Psoas muscle (tissue), 7 donors: ENCODE measurements at regions not wholly inside any gene's neighbourhood (a gene's known extent, or its start where the extent isn't known, plus 50 kb on each side); places are given as distances from the start of the nearest gene placed in this dataset.

Experiments used
- ATAC-seq, 4 donors: fragments of 200-7000 bp; cut with Tn5 transposase; one replicate each; pipeline ENCODE4 v1.9.1; 2020; ENCODE audit warnings: moderate library complexity in 3 of 4, mild to moderate bottlenecking in 2 of 4
- DNase-seq, 2 donors: peaks; one replicate each; pipeline ENCODE4 v3.0.0-alpha.2; 2020
- H3K27ac ChIP-seq: fragments of 200-600 bp; one replicate; pipeline ENCODE4 v1.8.0; 2022
- H3K27me3 ChIP-seq, 3 donors: fragments of 200-600 bp in 1 of 3; one replicate each; pipeline versions ENCODE4 v1.6.1 to v1.8.0; 2013 to 2022; ENCODE audit warnings: low read length in 2 of 3, mild to moderate bottlenecking in 2 of 3, moderate library complexity in 1 of 3; ENCODE audit not compliant: insufficient read depth in 3 of 3
- H3K36me3 ChIP-seq, 2 donors: fragments of 200-600 bp in 1 of 2; one replicate each; pipeline versions ENCODE4 v1.6.1 to v1.8.0; 2013 to 2022; ENCODE audit warnings: low read depth in 1 of 2, mild to moderate bottlenecking in 1 of 2, moderate library complexity in 1 of 2; ENCODE audit not compliant: insufficient read depth in 1 of 2
- H3K4me1 ChIP-seq: fragments of 200-600 bp; one replicate; pipeline ENCODE4 v1.8.0; 2022
- H3K4me3 ChIP-seq: fragments of 200-600 bp; one replicate; pipeline ENCODE4 v1.8.0; 2022; ENCODE audit warnings: mild to moderate bottlenecking
- H3K9me3 ChIP-seq: fragments of 200-600 bp; one replicate; pipeline ENCODE4 v1.8.0; 2022
- CTCF ChIP-seq: fragments of 200-600 bp; IDR thresholded peaks from one replicate; pipeline ENCODE4 v1.8.0; 2022; ENCODE audit warnings: antibody characterized with exemption
- WGBS, 3 donors: extraction: QIAGEN DNeasy Blood & Tissue Kit; methylation state at CpG; one replicate each; pipeline versions ENCODE4 v1.1.6 to v1.1.7; 2013; 5-methylcytosine and 5-hydroxymethylcytosine counted together
- intact Hi-C, 2 donors: fragments of 100-400 bp; cut with DNase I; formaldehyde crosslinking; loops; one replicate each; pipeline versions ENCODE4 v1.11.0 to v1.14.2; 2022
- donor health status: healthy with polysubstance abuse.
- donor health status: DM: no; HTN: no; CAD: no; lungs with moderate emphysema.
- donor health status: Bipolar disorder and iron deficiency.
- donor health status: healthy.
- donor health status: DM: yes; HTN: yes; CAD: no.
- donor health status: DM: no; HTN: no; CAD: no.
- donor health status: DM: yes; HTN: yes; CAD: no.

GRCh38 chr12:75954041-75954440, 77.5 kb downstream of the PHLDA1 start:
- H3K4me3 ChIP-seq = no peak overlapping the region
- no peaks in the 10 kb centered on the region for H3K9me3 ChIP-seq
- no peak overlapping the region for H3K27ac ChIP-seq
- intact Hi-C loops = no loop called here
- H3K27me3 ChIP-seq = no peaks in the 10 kb centered on the region
- DNase-seq (no peak), ATAC-seq (peak in 2 of 4 donors; percentile 57 to 58)
- TF ChIP-seq CTCF = no peak
- no peaks in the 10 kb centered on the region for H3K4me1 ChIP-seq
- no peaks in the 10 kb centered on the region for H3K36me3 ChIP-seq
- 61 to 66% (median 65%) methylated on average over 3 of the region's 3 CpGs for WGBS, 3 donors

DNA sequence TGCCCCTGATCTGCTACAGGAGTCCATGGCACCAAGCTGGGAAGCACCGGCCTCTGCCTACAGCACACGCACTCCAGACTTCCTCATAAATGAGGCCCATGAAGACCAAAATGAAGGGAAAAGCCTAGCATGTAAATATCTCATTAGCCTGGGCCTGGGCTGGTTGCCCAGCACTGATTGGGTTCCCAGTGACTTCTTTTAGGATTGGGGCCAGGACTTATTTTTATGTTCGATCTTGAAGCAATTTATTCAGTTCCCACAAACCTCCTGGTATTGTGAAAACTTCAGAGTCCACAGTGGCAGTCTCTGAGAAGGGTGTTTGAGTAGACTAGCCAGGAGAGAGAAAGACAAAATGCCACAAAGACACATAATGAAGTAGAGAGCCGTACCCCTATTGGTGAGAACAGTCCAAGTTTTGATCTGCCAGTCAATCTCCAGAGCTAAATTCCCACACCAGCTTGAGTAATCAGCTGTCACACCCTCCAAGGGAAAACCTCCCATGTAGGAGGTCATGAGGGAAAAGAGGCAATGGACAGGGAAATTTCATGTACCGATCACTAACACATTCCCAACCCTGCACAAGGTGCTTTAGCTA, 78.2 kb downstream of the PHLDA1 start:
- no peak for DNase-seq
- intact Hi-C loops = no loop called here
- H3K36me3 ChIP-seq = no peaks in the 10 kb centered on the region
- no peaks in the 10 kb centered on the region for H3K9me3 ChIP-seq
- no peak overlapping the region for H3K27ac ChIP-seq
- H3K4me3 ChIP-seq = no peak overlapping the region
- H3K4me1 ChIP-seq = no peaks in the 10 kb centered on the region
- no peak for TF ChIP-seq CTCF
- no peaks in the 10 kb centered on the region for H3K27me3 ChIP-seq
- 52 to 65% (median 62%) methylated on average over 5 of the region's 5 CpGs for WGBS, 3 donors
- ATAC-seq = no peak

DNA sequence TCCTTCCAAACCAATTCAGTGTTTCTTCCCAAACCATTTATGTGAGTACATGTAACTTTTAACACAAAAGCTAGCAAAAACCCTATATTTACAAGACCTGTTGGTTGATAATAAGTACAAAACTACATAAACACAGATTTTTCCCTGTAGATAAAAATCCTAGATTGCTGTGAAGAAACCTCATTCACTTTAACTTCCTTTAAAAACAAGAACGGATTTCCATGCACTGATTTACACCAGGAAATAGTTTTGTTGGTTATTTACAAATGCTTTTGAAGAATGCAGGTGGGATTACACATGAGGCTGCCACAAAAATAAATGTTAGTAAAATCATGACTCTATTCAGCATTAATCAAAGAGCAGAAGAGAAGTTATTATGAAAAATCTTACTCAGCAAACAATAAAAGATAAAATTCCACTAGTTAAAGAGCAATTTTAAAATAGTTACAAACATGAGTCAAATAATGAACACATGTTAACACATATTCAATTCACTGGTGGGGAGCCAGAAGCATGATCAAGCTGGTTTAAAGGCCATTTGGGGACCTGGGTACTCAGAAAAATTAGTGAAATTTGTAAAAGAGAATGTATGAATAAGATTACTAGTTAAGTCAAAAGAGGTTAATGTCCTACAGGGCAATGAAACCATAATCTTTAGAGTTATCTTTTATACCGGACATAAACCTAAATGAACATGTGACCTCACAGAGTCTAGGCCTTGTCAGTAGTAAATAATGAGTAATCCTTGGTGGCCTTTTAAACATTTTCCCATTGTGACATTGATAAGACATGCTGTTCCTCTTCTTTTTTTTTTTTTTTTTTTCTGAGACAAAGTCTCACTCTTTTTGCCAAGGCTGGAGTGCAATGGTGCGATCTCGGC, 79.9 kb downstream of the PHLDA1 start:
- no peaks in the 10 kb centered on the region for H3K27me3 ChIP-seq
- no peaks in the 10 kb centered on the region for H3K36me3 ChIP-seq
- H3K4me3 ChIP-seq = no peak overlapping the region
- H3K4me1 ChIP-seq = no peaks in the 10 kb centered on the region
- no peak overlapping the region for H3K27ac ChIP-seq
- no peak for TF ChIP-seq CTCF
- intact Hi-C loops = no loop called here
- 80 to 89% (median 89%) methylated on average over 4 of the region's 4 CpGs for WGBS, 3 donors
- DNase-seq (no peak), ATAC-seq (no peak)
- H3K9me3 ChIP-seq = no peaks in the 10 kb centered on the region

- no peaks in the 10 kb centered on the region for H3K27me3 ChIP-seq
- no peak for TF ChIP-seq CTCF
- no peak for ATAC-seq
- H3K4me1 ChIP-seq = no peaks in the 10 kb centered on the region
- H3K36me3 ChIP-seq = no peaks in the 10 kb centered on the region
- no peak overlapping the region for H3K27ac ChIP-seq
- H3K4me3 ChIP-seq = no peak overlapping the region
- DNase-seq = no peak
- no peaks in the 10 kb centered on the region for H3K9me3 ChIP-seq
- intact Hi-C loops = no loop called here
- WGBS, 3 donors = 90 to 91% (median 91%) methylated on average over 4 of the region's 4 CpGs
These were observed 84.3 kb downstream of the PHLDA1 start for GRCh38 chr12:75947156-75947723.
